ENCODE measurements at regions not wholly inside any gene's neighbourhood (a gene's known extent, or its start where the extent isn't known, plus 50 kb on each side); places are given as distances from the start of the nearest gene placed in this dataset.

- Histone ChIP-seq H3K9me3 (no peaks in the 10 kb centered on the region), H3K4me3 (no peak overlapping the region), H3K27ac (no peak overlapping the region), H3K4me1 (no peaks in the 10 kb centered on the region), H3K27me3 (no peaks in the 10 kb centered on the region), H3K36me3 (no peaks in the 10 kb centered on the region)
- ATAC-seq (peak; percentile 91), DNase-seq (peak; percentile 76)
- intact Hi-C loops (cut with DNase I) = no loop called here
- peak; percentile 71 for TF ChIP-seq CTCF (IDR thresholded peaks at IDR 0.05)
Measured at GRCh38 chr3:70120357-70120966, 120.9 kb downstream of the SAMMSON start.

GRCh38 chr3:70127192-70127591 is 127.7 kb downstream of the SAMMSON start:
- TF ChIP-seq CTCF (IDR thresholded peaks at IDR 0.05) = no peak
- intact Hi-C loops (cut with DNase I) = no loop called here

GRCh38 chr3:70137366-70137765 is 137.8 kb downstream of the SAMMSON start:
- intact Hi-C loops (cut with DNase I) = no loop called here
- no peak for TF ChIP-seq CTCF (IDR thresholded peaks at IDR 0.05)
- Histone ChIP-seq H3K36me3 (no peaks in the 10 kb centered on the region), H3K4me1 (no peaks in the 10 kb centered on the region), H3K27me3 (no peaks in the 10 kb centered on the region), H3K4me3 (no peak overlapping the region), H3K9me3 (no peaks in the 10 kb centered on the region), H3K27ac (no peak overlapping the region)
- no peak for ATAC-seq
- no peak for DNase-seq

More at GRCh38 chr3:70127192-70127591, 127.7 kb downstream of the SAMMSON start:
- H3K27me3 ChIP-seq = no peaks in the 10 kb centered on the region
- no peak for DNase-seq
- no peaks in the 10 kb centered on the region for H3K4me1 ChIP-seq
- H3K9me3 ChIP-seq = no peaks in the 10 kb centered on the region
- ATAC-seq = no peak
- H3K4me3 ChIP-seq = no peak overlapping the region
- no peak overlapping the region for H3K27ac ChIP-seq
- no peaks in the 10 kb centered on the region for H3K36me3 ChIP-seq

GRCh38 chr3:70138606-70139005 is 139.1 kb downstream of the SAMMSON start:
- H3K4me3 ChIP-seq = no peak overlapping the region
- no peak for DNase-seq
- no peaks in the 10 kb centered on the region for H3K9me3 ChIP-seq
- intact Hi-C loops (cut with DNase I) = no loop called here
- no peak for TF ChIP-seq CTCF (IDR thresholded peaks at IDR 0.05)
- H3K27me3 ChIP-seq = no peaks in the 10 kb centered on the region
- no peaks in the 10 kb centered on the region for H3K4me1 ChIP-seq
- no peak for ATAC-seq
- no peaks in the 10 kb centered on the region for H3K36me3 ChIP-seq
- H3K27ac ChIP-seq = no peak overlapping the region

Measured in upper lobe of right lung (tissue), 1 donor.